HG03103 (cell line): ENCODE measurements at regions not wholly inside any gene's neighbourhood (a gene's known extent, or its start where the extent isn't known, plus 50 kb on each side); places are given as distances from the start of the nearest gene placed in this dataset.

ENCODE experiments used
- ATAC-seq: cut with Tn5 transposase; IDR thresholded peaks from one replicate; pipeline ENCODE4 v1.9.1; 2021; ENCODE audit warnings: low read depth; ENCODE audit not compliant: unreplicated experiment

GRCh38 chr9:115250621-115251032, 132.7 kb upstream of the TNC start:
- ATAC-seq: no peak

- ATAC-seq: no peak
Measured at GRCh38 chr9:115254287-115255180, 136.6 kb upstream of the TNC start.

- no peak for ATAC-seq
Measured at GRCh38 chr9:115261656-115262081, 143.7 kb upstream of the TNC start.

GRCh38 chr9:115262477-115262876, 144.5 kb upstream of the TNC start:
- no peak for ATAC-seq

- no peak for ATAC-seq
Measured at GRCh38 chr9:115262952-115263351, 145.0 kb upstream of the TNC start.

- no peak for ATAC-seq
Measured at GRCh38 chr9:115263371-115264075, 145.6 kb upstream of the TNC start.

GRCh38 chr9:115264313-115264712, 146.4 kb upstream of the TNC start:
- ATAC-seq: no peak

GRCh38 chr9:115267790-115268189, 149.8 kb upstream of the TNC start:
- ATAC-seq: no peak

- no peak for ATAC-seq
Measured at GRCh38 chr9:115275753-115276152, 157.8 kb upstream of the TNC start.

- ATAC-seq: no peak
Measured at GRCh38 chr9:115276621-115277020, 158.7 kb upstream of the TNC start.

- ATAC-seq: no peak
Measured at GRCh38 chr9:115277301-115277700, 159.3 kb upstream of the TNC start.

GRCh38 chr9:115278326-115279035, 160.5 kb upstream of the TNC start:
- ATAC-seq: no peak

GRCh38 chr9:115283395-115283794, 165.4 kb upstream of the TNC start:
- no peak for ATAC-seq

- ATAC-seq: no peak
Measured at GRCh38 chr9:115285836-115286235, 167.9 kb upstream of the TNC start.

- ATAC-seq: no peak
Measured at GRCh38 chr9:115286411-115286810, 168.5 kb upstream of the TNC start.

GRCh38 chr9:115289757-115290208, 171.8 kb upstream of the TNC start:
- no peak for ATAC-seq

GRCh38 chr9:115291841-115292240, 173.9 kb upstream of the TNC start:
- ATAC-seq: no peak

GRCh38 chr9:115292584-115293279, 174.8 kb upstream of the TNC start:
- no peak for ATAC-seq

- ATAC-seq: no peak
Measured at GRCh38 chr9:115295734-115296133, 177.8 kb upstream of the TNC start.

- no peak for ATAC-seq
Measured at GRCh38 chr9:115296831-115297565, 179.0 kb upstream of the TNC start.
